ENCODE measurements at regions not wholly inside any gene's neighbourhood (a gene's known extent, or its start where the extent isn't known, plus 50 kb on each side); places are given as distances from the start of the nearest gene placed in this dataset.
"Not testable (repeated sequence)": the region's sequence is repeated elsewhere in the genome, so short reads cannot be mapped to it uniquely, and the experiment has no call there.

GRCh38 chr15:32505633-32506032, 50.2 kb upstream of the GOLGA8O start:
- CTCF ChIA-PET; intact Hi-C loops (cut with DNase I, micrococcal nuclease); H3K4me1 Mint-ChIP-seq; POLR2A ChIA-PET; H3K36me3 Mint-ChIP-seq (ENCODE audit: low read depth); DNase-seq; ATAC-seq; H3K27me3 Mint-ChIP-seq; H3K27ac Mint-ChIP-seq; H3K4me3 Mint-ChIP-seq; H3K9me3 Mint-ChIP-seq (ENCODE audit: low read depth): not testable (repeated sequence)

Measured in activated CD4-positive, alpha-beta T cell treated with anti-CD3 and anti-CD28 coated beads for 36 hours (primary cell).